T-helper 1 cell treated with Interleukin-12 subunit alpha and Interleukin-12 subunit beta and Interleukin-4 antibody, amounts not matched to agents 30 ng/mL and 1 ng/mL, for 36 hours (primary cell): ENCODE measurements at regions not wholly inside any gene's neighbourhood (a gene's known extent, or its start where the extent isn't known, plus 50 kb on each side); places are given as distances from the start of the nearest gene placed in this dataset.
"Not testable (repeated sequence)": the region's sequence is repeated elsewhere in the genome, so short reads cannot be mapped to it uniquely, and the experiment has no call there.

ENCODE experiments used
- intact Hi-C: fragments of 100-400 bp; cut with micrococcal nuclease; formaldehyde crosslinking; loops from one replicate; pipeline ENCODE4 v1.15.1; 2024

DNA sequence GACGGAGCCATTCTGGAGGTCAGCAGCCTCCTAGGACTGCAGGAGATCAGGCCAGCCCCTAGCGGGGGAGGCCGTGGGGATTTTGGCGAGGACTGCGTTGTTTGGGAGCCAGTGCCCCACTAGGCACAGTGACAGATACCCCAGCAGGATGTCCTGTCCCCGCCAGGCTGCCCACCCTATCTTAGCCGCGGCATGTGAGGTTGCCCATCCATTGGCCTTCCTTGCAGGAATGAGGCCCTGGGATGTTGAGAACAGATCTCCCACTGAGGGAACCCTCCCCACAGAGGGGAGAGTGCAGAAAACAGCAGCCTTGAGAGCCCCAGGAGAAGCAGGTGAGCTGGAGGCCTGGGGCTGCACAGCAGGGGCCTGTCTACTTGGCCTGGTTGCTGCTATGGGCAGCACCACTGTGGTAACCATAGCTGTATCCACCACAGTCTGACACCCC is 385.5 kb downstream of the TMEM121 start:
- intact Hi-C loops: not testable (repeated sequence)

DNA sequence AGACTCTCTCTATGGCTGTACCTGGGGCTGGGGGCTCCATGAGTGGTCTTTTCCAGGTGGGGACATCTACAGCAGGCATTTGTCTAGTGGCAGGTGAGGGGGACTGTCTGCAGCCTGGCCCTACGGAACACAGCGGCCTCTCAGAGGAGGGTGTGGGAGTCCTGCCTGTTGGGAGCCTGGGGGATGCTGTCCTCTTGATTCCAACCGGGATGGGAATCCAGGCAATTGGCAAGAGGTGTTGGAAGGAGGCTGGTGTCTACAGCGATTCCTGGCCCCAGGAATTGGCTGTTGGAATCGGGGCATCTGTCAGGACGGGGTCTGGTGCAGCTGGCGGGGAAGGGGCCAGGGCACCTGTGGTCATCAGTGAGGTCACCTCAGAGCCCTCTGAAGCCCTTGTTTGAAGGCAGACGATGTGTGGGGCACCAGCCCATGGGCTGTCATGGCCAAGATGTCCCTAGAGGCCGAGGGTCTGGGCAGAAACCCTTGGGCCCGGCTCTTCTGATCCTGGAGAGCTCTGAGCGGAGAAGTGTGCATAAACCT is 386.3 kb downstream of the TMEM121 start:
- intact Hi-C loops: no loop called here

DNA sequence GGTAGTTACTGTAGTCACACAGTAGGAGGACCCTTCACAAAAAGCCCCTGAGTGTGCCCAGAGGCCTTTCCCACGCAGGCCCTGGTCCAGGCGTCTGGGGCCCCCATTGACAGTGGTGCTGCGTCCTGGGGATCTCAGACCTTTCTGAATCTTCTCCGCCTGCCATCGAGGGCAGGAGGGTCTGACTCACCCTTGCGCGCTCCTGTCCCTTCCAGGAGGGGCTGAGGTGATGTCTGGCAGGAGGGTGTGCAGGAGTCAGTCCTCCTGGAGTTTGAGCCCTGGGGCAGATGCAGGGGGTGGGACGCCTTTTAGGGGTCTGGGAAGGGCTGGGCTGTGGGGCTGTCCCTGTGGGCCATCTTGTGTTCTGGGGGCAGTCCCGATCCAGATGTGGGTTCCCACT is 386.8 kb downstream of the TMEM121 start:
- intact Hi-C loops: no loop called here

DNA sequence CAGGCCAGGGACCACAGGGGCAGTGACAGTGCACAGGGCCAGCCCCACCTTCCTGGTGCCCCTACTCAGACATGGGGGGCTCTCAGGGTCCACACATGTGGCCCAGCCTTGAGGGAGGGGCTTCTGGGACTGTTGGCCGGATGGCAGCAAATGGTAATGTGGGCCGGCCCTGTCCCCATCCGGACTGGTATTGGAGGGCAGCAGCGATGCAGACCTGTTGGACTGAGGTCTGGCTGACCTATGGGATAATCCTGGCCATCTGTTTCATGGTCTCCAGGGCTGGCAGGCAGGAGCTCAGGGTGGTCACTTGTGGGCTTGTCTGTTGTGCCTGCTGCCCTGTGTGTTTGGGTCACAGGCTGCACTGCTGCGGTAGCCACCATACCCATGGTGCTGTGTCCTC is 387.5 kb downstream of the TMEM121 start:
- intact Hi-C loops: no loop called here

DNA sequence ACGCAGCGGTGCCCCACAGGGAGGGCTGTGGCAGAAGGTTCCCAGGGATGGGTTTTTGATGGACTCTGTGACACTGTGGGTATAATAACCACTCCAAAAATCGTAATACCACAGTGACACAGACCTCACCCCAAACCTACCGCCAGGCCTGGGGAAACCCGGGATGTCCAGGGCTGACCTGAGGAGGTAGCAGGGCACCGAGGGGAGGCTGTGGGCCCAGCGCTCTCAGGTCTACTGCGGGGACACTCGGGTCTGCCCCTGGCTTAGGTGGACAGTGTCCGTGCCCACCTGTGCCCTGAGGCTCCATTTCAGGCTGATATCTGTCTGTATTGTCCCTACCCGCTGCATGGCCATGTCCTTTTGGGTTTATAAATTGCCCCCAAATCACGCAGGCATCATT is 387.9 kb downstream of the TMEM121 start:
- intact Hi-C loops: not testable (repeated sequence)

DNA sequence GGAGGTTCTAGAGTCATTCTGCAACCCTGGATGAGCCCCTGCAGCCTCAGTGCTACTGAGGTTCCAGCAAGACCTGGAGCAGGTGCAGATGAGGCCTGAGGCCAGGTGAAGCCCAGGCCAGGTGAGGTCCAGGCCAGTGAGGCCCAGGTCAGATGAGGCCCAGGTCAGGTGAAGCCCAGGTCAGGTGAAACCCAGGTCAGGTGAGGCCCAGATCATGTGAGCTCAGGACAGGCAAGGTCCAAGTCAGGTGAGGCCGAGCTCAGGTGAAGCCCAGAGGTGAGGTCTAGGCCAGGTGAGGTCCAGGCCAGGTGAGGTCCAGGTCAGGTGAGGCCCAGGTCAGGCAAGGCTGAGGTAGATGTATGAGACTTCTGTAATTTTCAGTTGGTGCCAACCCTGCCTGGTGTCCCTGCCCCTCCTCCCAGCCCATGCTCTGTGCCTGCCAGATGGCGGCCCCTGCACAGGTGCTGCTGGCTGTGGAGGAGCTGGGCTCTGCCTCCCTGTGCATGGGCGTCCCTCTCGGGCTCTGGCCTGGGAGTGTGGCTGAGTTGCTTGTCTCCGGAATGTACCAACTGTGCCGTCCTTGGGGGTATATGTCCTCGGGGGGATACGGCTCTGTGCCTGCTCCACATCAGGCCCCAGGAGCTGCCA is 388.5 kb downstream of the TMEM121 start:
- intact Hi-C loops: no loop called here

DNA sequence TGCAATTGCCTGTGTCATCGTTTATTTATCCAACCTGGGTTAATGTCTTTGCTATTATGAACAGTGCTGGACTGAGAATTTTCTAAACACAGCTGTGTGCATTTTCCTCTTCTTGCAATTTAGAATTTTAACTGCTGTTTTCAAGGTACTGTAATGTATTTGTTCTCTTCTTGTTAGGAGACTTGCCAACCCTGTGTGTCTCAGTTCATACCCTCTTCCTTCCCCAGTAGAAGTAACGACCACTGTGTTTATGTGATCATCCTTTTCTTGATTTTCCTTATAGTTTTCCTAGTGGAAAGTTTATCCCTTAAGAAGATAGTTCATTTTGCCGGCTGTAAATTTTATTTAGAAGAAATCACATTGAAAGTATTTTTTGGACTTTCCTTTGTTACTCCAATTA is 389.2 kb downstream of the TMEM121 start:
- intact Hi-C loops: not testable (repeated sequence)

DNA sequence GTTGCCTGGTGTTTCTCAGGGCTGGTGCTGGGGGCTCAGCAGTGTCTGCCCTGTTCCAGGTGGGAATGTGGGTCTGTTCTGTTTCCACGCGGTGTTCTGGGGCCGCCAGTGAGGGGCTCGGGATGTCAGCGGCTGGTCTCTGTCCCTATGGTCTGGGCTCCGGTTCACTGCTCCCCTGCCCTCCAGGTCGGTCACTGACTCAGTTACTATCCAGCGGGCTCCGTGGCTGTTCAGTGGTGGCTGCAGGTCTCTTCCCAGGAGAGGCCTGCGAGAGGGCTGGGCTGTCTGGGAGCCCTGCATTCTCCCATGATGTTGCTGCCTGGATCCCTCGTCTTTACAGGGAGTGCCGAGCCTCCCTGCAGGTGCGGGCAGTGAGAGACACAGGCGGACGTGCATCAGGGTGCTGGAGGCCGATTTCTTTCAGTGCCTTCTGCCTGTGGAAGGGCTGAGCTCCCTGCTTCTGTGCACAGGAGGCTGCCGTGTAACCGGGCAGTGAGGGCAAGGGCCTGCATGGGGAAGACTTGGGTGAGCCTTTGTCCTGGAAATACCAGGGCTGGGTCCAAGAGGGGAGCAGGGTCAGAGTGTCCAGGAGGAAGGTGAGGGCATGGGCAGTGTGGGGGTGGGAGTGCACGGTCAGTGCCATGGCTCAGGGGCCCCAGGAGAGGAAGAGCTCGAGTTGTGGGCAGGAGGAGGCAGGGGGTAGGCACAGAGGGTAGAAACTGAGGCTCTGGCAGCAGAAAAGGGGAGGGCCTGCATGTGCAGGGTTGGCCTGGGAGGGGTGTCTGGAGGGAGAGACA is 391.0 kb downstream of the TMEM121 start:
- intact Hi-C loops: not testable (repeated sequence)

DNA sequence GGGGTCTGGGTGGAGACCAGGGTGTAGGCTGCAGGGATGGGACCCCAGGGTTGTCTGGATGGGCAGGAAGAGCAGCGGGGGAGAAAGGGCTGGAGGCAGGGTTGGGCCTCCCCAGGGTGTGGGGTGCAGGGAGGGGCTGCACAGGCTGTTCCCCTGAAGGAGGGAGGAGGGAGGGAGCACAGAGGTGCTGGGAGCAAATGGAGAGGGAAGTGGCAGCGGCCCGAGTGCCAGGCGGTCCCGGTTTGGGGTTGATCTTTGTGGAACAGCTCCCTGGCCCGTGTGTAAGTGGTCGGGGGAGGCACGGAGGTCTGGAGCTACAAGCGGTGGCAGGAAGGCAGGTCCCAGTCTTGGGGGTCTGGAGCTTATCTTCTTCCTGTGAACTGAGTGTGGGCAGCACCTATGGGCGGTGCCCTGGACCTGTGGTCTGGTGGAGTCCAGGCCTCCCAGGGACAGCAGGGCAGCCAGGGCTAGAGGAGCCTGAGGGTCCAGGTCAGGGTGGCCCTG is 391.6 kb downstream of the TMEM121 start:
- intact Hi-C loops: no loop called here

DNA sequence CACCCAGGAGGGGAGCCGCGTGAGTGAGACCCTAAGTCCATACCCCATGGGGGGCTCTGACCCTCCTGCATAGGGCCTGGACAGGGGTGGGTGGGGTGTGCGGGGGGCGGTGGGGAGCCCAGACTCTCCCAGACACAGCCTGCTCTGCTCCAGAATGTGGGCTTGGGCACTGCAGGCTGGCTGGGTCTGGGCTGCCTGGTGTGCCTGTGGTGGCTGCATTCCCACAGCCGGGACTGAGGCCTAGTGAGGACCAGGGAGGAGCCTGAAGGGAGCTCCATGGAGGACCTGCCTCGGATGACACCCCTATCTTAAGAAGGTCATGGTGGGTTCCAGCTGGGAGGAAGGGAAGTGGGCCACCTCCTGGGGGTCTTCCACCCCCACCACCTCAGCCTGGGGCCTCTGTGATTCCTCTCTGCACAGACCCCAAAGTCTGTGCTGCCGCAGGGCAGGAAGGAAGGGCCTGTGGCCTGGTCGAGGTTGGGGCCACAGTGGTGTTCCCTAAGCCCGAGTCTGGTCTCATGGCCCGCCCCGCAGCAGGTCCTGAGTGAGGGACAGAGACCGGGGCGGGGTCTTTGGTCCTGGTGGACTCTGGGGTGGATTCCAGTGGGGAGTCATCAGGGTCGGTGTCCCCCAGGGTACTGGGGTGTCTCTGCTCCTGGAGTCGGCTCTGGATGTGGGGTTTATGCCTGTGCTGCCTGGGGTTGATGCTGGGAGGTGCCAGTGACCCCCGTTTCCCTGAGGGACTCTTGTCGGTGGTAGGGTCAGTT is 392.3 kb downstream of the TMEM121 start:
- intact Hi-C loops: no loop called here

DNA sequence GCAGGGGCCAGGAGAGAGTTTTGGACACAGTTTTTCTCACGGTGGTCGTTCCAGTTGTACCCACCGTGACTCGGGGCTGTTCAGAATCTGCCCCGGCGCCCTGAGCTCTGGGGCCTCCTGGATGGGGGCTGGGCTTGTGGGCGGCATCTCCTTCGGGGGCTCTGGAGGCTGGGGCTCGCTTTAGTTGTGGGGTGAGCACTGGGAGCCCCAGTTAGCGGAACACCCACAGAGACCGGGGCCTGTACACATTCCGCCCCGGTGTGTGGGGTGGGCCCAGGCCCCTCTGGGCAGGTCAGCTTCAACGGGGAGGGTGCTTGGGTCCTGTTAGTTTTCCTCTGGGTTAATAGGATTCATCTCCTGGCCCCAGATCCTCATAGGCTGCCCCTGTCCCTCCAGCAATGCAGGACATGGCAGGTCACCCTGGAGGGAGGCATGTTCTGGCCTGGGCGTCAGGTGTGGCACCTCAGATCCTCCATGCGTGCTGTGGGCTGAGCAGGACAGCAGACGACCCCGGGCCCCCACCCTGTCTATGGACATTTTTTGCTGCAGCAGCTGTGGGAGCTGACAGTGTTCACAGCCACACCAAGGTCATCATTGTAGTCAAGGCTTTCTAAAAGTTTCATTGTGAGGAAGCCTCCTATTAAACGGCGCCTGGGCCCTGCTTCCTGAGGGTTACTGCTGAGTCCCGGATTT is 393.2 kb downstream of the TMEM121 start:
- intact Hi-C loops: no loop called here

DNA sequence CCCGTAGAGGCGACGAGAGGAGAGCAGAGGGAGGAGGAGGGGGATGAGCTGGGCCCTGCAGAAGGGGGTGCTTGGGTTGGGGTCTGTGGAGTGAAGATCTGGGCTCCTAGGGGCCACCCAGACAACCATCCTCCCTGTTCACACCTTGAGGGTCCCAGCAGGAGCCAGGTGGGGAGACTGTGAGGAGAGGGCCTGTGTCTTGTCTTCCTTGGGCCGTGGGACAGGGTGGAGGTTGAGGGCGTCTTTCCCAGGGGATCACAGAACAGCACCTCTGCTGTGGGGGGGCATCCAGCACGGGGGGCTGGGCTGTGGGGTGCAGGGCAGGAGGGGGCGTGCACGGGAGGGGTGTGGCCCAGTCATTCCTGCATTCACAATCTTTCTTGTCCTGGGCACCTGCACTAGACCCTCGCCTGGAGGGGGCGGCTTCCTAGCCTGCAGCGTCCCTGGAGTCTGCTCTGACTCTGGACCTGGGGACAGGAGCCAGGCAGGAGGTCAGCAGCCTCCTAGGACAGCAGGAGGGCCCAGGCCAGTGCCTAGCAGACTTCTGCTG is 393.8 kb downstream of the TMEM121 start:
- intact Hi-C loops: not testable (repeated sequence)

DNA sequence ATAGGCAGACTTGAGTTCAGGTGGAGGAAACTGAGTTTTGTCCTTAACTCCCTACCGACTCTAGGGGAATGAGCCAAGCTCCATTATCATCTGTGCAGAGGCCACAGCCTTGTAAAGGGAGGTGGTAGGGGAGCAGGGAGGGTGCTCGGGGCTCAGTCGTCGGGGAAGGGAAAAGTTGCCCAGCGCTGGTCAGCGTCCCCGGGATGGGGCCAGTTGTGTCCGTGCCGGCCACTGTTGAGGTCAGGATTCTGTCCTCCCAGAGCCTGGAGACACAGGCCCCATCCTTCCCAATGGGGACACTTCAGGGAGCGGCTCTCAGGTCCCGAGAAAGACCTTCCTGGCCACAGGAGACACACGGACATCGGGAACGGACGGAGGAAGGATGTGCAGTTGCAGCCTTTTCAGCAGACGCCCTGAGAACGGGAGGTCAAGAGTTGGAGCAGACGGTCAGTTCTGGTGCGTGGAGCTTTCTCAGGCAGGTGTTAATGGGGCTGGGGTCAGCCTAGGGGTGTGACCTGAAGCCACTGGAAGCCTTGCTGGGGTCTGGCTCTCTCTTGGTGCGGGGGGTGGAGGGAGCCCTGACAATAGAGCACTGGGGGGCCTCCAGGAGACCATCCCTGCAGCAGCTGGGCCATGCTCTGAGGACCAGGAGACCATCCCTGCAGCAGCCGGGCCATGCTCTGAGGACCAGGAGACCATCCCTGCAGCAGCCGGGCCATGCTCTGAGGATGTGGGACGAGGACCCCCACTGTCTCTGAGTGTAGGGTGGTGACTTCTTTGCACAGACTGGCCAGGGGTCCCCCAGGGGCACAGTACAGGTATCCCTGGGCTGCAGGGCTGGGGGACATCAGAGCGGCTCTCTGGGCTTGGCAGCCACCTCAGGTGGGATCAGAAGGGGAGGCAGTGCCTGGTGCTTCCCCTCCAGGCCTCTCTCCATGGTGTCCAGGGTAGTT is 394.7 kb downstream of the TMEM121 start:
- intact Hi-C loops: not testable (repeated sequence)

DNA sequence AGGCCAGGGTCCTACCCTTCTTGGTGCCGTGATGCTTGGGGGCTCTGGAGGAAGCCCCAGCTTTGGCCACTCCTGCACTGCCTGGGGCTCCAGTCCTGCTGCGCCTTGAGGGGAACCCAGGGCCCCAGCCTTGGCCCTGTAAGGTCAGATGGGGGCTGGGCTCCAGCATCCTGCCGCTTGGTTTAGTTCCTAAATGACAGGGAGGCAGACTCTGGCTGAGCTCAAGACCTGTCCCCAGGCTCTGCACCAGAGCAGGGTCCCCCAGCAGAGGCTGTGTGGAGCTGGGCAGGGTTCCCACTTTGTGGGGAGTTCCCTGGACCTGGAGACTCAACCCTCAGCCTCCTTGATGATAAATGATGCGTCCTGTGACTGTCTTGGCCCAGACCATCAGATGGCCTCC is 395.4 kb downstream of the TMEM121 start:
- intact Hi-C loops: not testable (repeated sequence)

DNA sequence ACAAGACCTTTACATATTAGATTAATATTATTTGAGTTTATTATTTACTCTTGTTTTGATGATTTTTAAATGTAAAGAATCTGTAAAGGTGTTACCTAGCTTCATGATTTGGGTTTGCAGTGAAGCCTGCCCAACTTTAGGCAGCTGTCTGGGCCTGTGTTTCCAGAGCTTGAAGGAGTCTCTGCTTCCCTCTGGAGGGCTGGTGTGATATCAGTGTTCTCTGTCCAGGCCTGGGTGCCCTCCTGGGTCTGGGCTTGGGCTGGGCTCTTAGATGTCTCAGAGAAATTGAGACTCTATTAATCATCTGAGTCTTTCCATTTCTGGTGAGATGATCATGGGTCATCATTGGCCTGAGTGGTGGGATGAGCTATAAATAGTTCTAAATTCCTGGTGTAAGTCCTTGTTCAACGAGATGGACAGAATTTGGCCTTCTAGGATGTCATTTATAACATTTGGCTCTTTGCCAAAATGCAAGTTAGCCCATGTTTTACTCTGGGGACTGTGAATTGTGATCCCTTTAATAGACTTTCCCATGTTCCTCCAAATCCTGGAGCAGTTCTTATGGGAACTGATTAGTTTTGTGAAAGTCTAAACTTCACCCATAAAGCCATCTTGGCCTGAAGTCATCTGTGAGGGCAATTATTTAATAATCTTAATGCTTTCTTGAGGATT is 397.3 kb downstream of the TMEM121 start:
- intact Hi-C loops: not testable (repeated sequence)

DNA sequence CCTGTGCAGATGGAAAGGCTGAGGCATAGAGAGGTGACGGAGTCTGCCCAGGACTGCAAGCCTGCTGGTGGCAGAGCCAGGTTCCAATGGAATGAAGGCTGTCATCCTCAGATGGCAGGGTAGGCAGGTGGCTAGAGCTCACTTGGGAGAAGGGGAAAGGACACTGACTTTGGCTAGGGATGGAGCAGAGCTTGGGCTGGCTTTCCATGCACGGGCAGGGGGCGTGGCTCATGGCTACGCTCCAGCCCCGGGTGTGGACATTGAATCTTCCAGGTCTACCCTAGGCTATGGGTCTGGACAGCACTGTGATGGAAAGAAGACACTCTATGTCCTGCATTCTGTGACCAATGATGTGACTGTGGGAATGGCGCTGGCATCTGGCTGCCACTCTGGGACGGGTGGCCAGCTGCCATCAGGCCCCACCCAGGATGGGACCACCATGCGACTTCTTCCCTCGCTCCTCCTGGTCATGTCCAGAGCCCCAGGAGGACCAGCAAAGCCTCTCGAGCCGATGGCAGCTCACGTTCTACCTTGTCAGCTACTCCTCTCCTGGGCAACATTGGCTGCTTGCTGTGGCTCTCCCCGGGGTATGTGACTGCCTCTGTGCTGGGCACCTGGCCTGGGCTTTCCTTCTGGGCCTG is 398.7 kb downstream of the TMEM121 start:
- intact Hi-C loops: no loop called here

DNA sequence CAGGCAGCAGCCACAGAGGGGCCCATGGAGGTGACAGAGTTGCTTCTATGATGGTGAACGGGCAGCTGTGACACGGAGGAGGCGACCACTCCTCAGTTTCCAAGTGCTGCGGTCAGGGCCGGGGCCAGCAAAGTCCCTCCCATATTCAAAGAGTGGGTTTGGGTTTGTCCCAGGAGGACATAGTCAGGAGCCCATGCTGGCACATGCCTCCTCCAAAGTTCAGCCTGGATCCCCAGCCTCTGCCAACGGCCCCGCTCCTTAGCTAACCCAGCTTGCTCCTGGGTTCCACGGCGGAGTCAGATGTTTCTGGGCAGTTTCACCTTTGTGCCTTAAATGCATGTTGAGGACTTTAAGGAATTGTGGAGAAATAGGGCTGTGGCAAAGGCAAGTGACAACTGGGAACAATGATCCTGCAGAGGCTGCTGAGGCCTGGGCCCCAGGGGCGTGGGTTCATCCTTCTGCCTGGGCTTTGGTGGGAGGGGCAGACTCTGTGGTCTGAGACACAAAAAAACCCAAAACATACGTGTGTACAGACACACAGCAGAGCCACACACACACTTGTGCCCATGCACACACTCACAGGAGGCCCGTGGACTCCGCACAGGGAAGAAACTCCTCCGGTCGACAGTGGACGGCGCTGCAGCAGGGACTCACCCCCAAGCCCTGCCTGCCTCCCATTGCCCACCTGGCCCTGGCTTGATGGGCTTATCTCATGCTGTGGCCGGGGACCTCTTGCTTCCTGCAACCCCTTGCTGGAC is 399.4 kb downstream of the TMEM121 start:
- intact Hi-C loops: no loop called here
